ENCODE measurements at regions not wholly inside any gene's neighbourhood (a gene's known extent, or its start where the extent isn't known, plus 50 kb on each side); places are given as distances from the start of the nearest gene placed in this dataset.

DNA sequence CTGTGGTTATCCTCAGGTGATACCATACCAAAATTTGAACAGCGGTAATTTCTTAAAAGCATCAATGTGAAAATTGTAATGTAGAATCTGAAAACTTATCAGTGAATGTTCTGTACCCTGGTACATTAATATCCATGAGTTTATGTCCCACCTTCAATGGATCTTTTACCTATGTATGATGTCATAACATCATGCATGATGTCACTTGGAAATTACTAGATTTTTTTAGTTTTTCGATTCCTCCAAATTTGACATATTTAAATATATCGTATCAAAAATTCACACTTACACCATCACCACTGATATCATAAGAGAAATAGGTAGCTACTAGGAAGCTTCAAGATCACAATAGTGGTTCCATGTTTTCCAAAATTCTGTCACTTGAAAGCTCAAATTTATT, 95.0 kb upstream of the AKR1E2 start:
- H3K79me2 ChIP-seq (ENCODE audit: control insufficient read depth, insufficient read depth, low read length): no peaks in the 10 kb centered on the region
- H3K9me3 ChIP-seq (replicated peaks; ENCODE audit: control insufficient read depth, insufficient read depth, low read length): no peaks in the 10 kb centered on the region
- DNase-seq (ENCODE audit: low read depth, low spot score): no peak
- ChIA-PET POLR2A (no interaction called here), CTCF (no interaction called here)
- H2AFZ ChIP-seq (ENCODE audit: low read depth, low read length): no peak overlapping the region
- intact Hi-C loops (cut with micrococcal nuclease) (no loop called here), dilution Hi-C loops (cut with MboI; ENCODE audit: extremely low pct_ligation_motif_present, low sequenced_read_pairs) (no loop called here)
- no peaks in the 10 kb centered on the region for H3K27me3 ChIP-seq (ENCODE audit: control insufficient read depth in 2 of 2, insufficient read depth in 2 of 2, low read length in 2 of 2)
- H3K4me1 ChIP-seq (ENCODE audit: control insufficient read depth, extremely low read depth, insufficient read depth, low read length): peaks cover 11% of the 10 kb centered on the region
- no peak overlapping the region for H3K4me3 ChIP-seq (replicated peaks in 1 of 3; ENCODE audit: insufficient read depth in 1 of 3, low read depth in 1 of 3, low read length in 3 of 3)
- no peaks in the 10 kb centered on the region for H3K36me3 ChIP-seq (ENCODE audit: control insufficient read depth in 2 of 2, extremely low read depth in 1 of 2, insufficient read depth in 2 of 2, low read length in 2 of 2)
- no TSS peak for BruUV-seq (replicated peaks)
- TF ChIP-seq GATA2 (IDR thresholded peaks at IDR 0.05; ENCODE audit: insufficient read depth, insufficient read length, low read depth, low read length) (no peak), JUN (IDR thresholded peaks at IDR 0.05; ENCODE audit: borderline replicate concordance, insufficient read depth, insufficient read length, low read depth) (no peak), MAX (IDR thresholded peaks at IDR 0.05; ENCODE audit: insufficient read depth, insufficient read length) (no peak), MYC (IDR thresholded peaks at IDR 0.05; ENCODE audit: low read depth, low read length) (no peak), POLR2AphosphoS5 (IDR thresholded peaks at IDR 0.05; ENCODE audit: insufficient read depth, low read depth, low read length) (no peak), CTCF (IDR thresholded peaks at IDR 0.05; ENCODE audit: extremely low read depth in 1 of 2, insufficient read depth in 1 of 2, low read depth in 1 of 2, low read length in 2 of 2) (no peak), FOS (IDR thresholded peaks at IDR 0.05; ENCODE audit: borderline replicate concordance, insufficient read depth, low read length) (no peak), POLR2A (IDR thresholded peaks at IDR 0.05; ENCODE audit: low read depth, low read length) (no peak), EZH2 (IDR thresholded peaks at IDR 0.05; ENCODE audit: borderline replicate concordance, low read depth, low read length, severe bottlenecking) (no peak)
- no peak overlapping the region for H3K4me2 ChIP-seq (ENCODE audit: insufficient read depth, low read length)
- H4K20me1 ChIP-seq (replicated peaks; ENCODE audit: control insufficient read depth, extremely low read depth, insufficient read depth, low read length): no peaks in the 10 kb centered on the region
- H3K9ac ChIP-seq (replicated peaks; ENCODE audit: extremely low read depth, insufficient read depth, low read length): no peak overlapping the region
- H3K9me1 ChIP-seq (replicated peaks; ENCODE audit: control insufficient read depth, extremely low read depth, insufficient read depth, low read length): no peaks in the 10 kb centered on the region
- no peak overlapping the region for H3K27ac ChIP-seq (ENCODE audit: insufficient read depth, low read depth, low read length)
- no peak for FAIRE-seq
